ENCODE measurements at regions not wholly inside any gene's neighbourhood (a gene's known extent, or its start where the extent isn't known, plus 50 kb on each side); places are given as distances from the start of the nearest gene placed in this dataset.
A peak's percentile ranks its signal among the peaks of the same experiment; 100 is the strongest.
"Not testable (repeated sequence)": the region's sequence is repeated elsewhere in the genome, so short reads cannot be mapped to it uniquely, and the experiment has no call there.

- in situ Hi-C loops (cut with MboI; ENCODE audit: low pct_unique_long_range_greater_than_20kb, low sequenced_read_pairs, unreplicated experiment): no loop called here
- no peak for TF ChIP-seq CTCF (IDR thresholded peaks at IDR 0.05; ENCODE audit: extremely low read depth, insufficient read depth, missing control alignments)
- no peak for DNase-seq (ENCODE audit: low spot score)
Measured at GRCh38 chr2:43149482-43150107, 76.8 kb downstream of the ZFP36L2 start.

GRCh38 chr2:43146083-43146482 lies 80.3 kb downstream of the ZFP36L2 start:
- in situ Hi-C loops (cut with MboI; ENCODE audit: low pct_unique_long_range_greater_than_20kb, low sequenced_read_pairs, unreplicated experiment): no loop called here
- DNase-seq (ENCODE audit: low spot score): no peak
- TF ChIP-seq CTCF (IDR thresholded peaks at IDR 0.05; ENCODE audit: extremely low read depth, insufficient read depth, missing control alignments): no peak

- no peak for TF ChIP-seq CTCF (IDR thresholded peaks at IDR 0.05; ENCODE audit: extremely low read depth, insufficient read depth, missing control alignments)
- DNase-seq (ENCODE audit: low spot score): no peak
- in situ Hi-C loops (cut with MboI; ENCODE audit: low pct_unique_long_range_greater_than_20kb, low sequenced_read_pairs, unreplicated experiment): no loop called here
Measured at GRCh38 chr2:43144263-43144662, 82.1 kb downstream of the ZFP36L2 start.

DNA sequence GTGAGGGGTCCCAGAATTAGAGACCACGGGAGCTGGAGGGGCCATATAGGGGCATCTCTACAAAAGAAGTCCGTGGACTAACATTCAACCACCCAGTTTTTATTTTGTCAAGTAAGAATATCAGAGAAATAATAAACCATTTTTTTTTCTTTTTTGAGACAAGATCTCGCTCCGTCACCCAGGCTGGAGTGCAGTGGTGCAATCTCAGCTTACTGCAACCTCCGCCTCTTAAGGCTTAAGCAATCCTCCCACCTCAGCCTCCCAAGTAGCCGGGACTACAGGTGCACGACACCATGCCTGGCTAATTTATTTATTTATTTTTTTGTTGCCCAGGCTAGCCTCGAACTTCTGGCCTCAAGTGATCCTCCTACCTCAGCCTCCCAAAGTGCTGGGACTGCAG lies 82.7 kb downstream of the ZFP36L2 start:
- no peak for TF ChIP-seq CTCF (IDR thresholded peaks at IDR 0.05; ENCODE audit: extremely low read depth, insufficient read depth, missing control alignments)
- no peak for DNase-seq (ENCODE audit: low spot score)
- in situ Hi-C loops (cut with MboI; ENCODE audit: low pct_unique_long_range_greater_than_20kb, low sequenced_read_pairs, unreplicated experiment): no loop called here

DNA sequence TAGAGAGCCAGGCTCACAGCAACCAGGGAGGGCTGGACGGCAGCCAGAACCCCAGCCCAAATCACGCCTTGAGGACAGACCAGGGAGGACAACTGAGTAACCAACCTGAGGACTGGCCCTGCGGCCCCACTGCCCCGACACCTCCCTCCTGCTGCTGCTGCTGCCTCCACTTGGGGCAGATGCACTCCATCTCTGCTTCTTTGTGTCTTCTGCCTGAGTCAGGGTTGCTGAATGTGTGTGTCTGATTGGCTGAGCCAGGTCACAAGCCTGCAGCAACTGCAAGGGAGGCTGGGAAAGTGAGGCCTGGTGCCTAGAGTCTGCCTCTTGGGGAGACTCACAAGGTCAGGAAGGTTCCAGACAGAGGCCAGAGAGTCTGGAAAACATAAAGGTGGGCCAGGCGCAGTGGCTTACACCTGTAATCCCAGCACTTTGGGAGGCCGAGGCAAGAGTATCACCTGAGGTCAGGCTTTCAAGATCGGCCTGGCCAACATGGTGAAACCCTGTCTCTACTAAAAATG lies 83.4 kb downstream of the ZFP36L2 start:
- no peak for TF ChIP-seq CTCF (IDR thresholded peaks at IDR 0.05; ENCODE audit: extremely low read depth, insufficient read depth, missing control alignments)
- in situ Hi-C loops (cut with MboI; ENCODE audit: low pct_unique_long_range_greater_than_20kb, low sequenced_read_pairs, unreplicated experiment): no loop called here
- DNase-seq (ENCODE audit: low spot score): no peak

DNA sequence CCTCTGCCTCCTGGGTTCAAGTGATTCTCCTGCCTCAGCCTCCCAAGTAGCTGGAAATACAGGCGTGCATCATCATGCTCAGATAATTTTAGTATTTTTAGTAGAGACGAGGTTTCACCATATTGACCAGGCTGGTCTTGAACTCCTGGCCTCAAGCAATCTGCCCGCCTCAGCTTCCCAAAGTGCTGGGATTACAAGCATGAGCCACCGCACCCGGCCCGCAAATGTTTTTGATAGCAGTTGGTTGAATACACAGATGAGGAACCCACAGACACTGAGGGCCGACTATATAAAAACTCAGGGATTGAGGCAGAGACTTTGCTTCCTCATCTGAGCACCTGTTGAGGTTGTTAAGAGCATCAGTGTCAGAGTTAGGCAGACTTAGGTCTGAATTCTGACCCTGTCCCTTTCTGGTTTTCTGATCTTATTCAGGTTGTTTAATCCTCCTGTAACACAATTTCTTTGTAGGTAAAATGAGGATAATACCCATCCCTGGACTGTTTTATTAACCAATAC lies 84.7 kb downstream of the ZFP36L2 start:
- in situ Hi-C loops (cut with MboI; ENCODE audit: low pct_unique_long_range_greater_than_20kb, low sequenced_read_pairs, unreplicated experiment); DNase-seq (ENCODE audit: low spot score): not testable (repeated sequence)

- DNase-seq (ENCODE audit: low spot score): peak; percentile 51
- in situ Hi-C loops (cut with MboI; ENCODE audit: low pct_unique_long_range_greater_than_20kb, low sequenced_read_pairs, unreplicated experiment): loop anchor here (5.0 kb wide), 1 partner anchor 87 kb away; the partner anchor contains the start of gene ZFP36L2
- no peak for TF ChIP-seq CTCF (IDR thresholded peaks at IDR 0.05; ENCODE audit: extremely low read depth, insufficient read depth, missing control alignments)
Measured at GRCh38 chr2:43139996-43140621, 86.3 kb downstream of the ZFP36L2 start.
